ENCODE measurements at regions not wholly inside any gene's neighbourhood (a gene's known extent, or its start where the extent isn't known, plus 50 kb on each side); places are given as distances from the start of the nearest gene placed in this dataset.

DNA sequence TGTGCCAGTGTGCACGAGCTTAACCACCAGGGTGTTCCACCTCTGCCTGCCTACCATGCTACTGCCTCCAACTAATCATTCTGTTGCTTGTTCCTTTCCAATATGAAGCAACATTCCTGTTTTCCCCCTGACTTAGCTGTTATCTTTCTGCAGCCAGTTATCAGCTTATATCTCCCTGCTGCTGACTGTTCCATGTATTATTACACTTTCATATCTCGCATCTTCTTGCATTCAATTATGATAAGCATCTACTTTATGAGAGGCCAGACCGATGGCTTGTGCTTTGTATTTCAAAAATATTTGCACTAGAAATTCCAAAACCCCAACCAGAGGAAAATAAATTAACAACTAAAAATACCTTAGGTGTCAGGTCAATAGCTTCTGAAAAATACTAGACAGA is 394.0 kb upstream of the BRINP1 start:
- no peak overlapping the region for H3K4me2 ChIP-seq
- ChIA-PET POLR2A (no interaction called here), CTCF (no interaction called here)
- H3K4me3 ChIP-seq: no peak overlapping the region
- 2% methylated on average over 3 of the region's 3 CpGs for WGBS (ENCODE audit: missing lambda C conversion rate)
- DNase-seq (ENCODE audit: low read depth in 1 of 2, low spot score in 1 of 2): no peak
- no peaks in the 10 kb centered on the region for H3K9me3 ChIP-seq
- ATAC-seq: no peak
- no peak overlapping the region for H3K27ac ChIP-seq
- TF ChIP-seq POLR2A (IDR thresholded peaks at IDR 0.05; ENCODE audit: low read length): no peak
- no peak for TF ChIP-seq ZSCAN20 (CRISPR knock-in tag; IDR thresholded peaks at IDR 0.05)
- TF ChIP-seq RAD21 (conservative IDR thresholded peaks at IDR 0.05 in 1 of 2, IDR thresholded peaks at IDR 0.05 in 1 of 2): no peak
- no peak for FAIRE-seq
- H3K4me1 ChIP-seq: no peaks in the 10 kb centered on the region

DNA sequence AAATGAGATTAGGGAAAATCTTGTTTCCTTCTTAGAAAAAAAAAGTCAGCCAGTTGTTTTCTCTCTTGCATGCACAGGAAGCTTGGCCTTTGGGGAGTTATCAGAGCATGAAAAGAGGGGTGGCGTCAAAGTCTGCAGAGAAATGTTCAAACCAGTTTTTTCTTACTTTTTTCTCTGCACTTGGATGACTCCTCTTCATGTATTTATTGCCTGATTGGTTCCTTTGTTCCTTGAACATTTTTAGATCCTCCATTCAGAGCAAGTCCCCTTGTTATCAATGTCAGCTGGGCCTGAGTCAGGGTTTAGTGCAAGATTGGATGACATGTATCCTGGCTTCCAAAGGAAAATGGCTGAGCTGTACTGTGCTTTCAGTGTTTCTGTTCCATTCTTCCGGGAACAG is 392.6 kb upstream of the BRINP1 start:
- no peaks in the 10 kb centered on the region for H3K9me3 ChIP-seq
- ChIA-PET CTCF (interaction anchor here (0.7 kb wide), 1 partner anchor 1012 kb away, joined by 3 read pairs; no protein-coding TSS in a partner anchor), POLR2A (no interaction called here)
- FAIRE-seq (no peak), ATAC-seq (no peak), DNase-seq (ENCODE audit: low read depth in 1 of 2, low spot score in 1 of 2) (no peak)
- H3K27ac ChIP-seq: no peak overlapping the region
- H3K4me1 ChIP-seq: no peaks in the 10 kb centered on the region
- H3K4me2 ChIP-seq: no peak overlapping the region
- WGBS (ENCODE audit: missing lambda C conversion rate): 14% methylated on average over 2 of the region's 2 CpGs
- H3K4me3 ChIP-seq: no peak overlapping the region
- TF ChIP-seq MAZ (IDR thresholded peaks at IDR 0.05; ENCODE audit: borderline replicate concordance, low read depth, low read length) (no peak), HOXA7 (CRISPR knock-in tag; IDR thresholded peaks at IDR 0.05) (no peak), ZNF302 (CRISPR knock-in tag; IDR thresholded peaks at IDR 0.05) (no peak), CBX2 (IDR thresholded peaks at IDR 0.05; ENCODE audit: borderline replicate concordance, low read depth) (no peak), TFCP2L1 (CRISPR knock-in tag; IDR thresholded peaks at IDR 0.05) (no peak), POLR2AphosphoS2 (conservative IDR thresholded peaks at IDR 0.05; ENCODE audit: low read length) (no peak), POLR2A (IDR thresholded peaks at IDR 0.05; ENCODE audit: low read length) (no peak), SREBF2 (IDR thresholded peaks at IDR 0.05) (no peak), HOXB13 (CRISPR knock-in tag; IDR thresholded peaks at IDR 0.05; ENCODE audit: low read depth) (no peak), FOSL2 (IDR thresholded peaks at IDR 0.05) (no peak), FOSL2 (CRISPR knock-in tag; IDR thresholded peaks at IDR 0.05) (no peak), RCOR1 (IDR thresholded peaks at IDR 0.05; ENCODE audit: low read depth, low read length) (no peak), MAFK (IDR thresholded peaks at IDR 0.05; ENCODE audit: partially characterized antibody) (no peak), HOXB5 (CRISPR knock-in tag; IDR thresholded peaks at IDR 0.05) (no peak), GATA3 (IDR thresholded peaks at IDR 0.05; ENCODE audit: borderline replicate concordance) (no peak), RAD21 (conservative IDR thresholded peaks at IDR 0.05 in 1 of 2, IDR thresholded peaks at IDR 0.05 in 1 of 2) (no peak), EHF (CRISPR knock-in tag; IDR thresholded peaks at IDR 0.05) (no peak), RARB (CRISPR knock-in tag; IDR thresholded peaks at IDR 0.05) (no peak), BHLHE40 (IDR thresholded peaks at IDR 0.05; ENCODE audit: low read depth, low read length) (no peak), ZSCAN20 (CRISPR knock-in tag; IDR thresholded peaks at IDR 0.05) (no peak)

GRCh38 chr9:119758990-119759389 is 389.8 kb upstream of the BRINP1 start:
- DNase-seq (ENCODE audit: low read depth in 1 of 2, low spot score in 1 of 2) (no peak), ATAC-seq (no peak), FAIRE-seq (no peak)
- ChIA-PET POLR2A (no interaction called here), CTCF (no interaction called here)
- H3K4me2 ChIP-seq: no peak overlapping the region
- no peak overlapping the region for H3K4me3 ChIP-seq
- H3K4me1 ChIP-seq: no peaks in the 10 kb centered on the region
- WGBS (ENCODE audit: missing lambda C conversion rate): 4% methylated on average over 5 of the region's 5 CpGs
- H3K27ac ChIP-seq: no peak overlapping the region
- no peaks in the 10 kb centered on the region for H3K9me3 ChIP-seq
- TF ChIP-seq, protein P1, sequence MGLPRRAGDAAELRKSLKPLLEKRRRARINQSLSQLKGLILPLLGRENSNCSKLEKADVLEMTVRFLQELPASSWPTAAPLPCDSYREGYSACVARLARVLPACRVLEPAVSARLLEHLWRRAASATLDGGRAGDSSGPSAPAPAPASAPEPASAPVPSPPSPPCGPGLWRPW (IDR thresholded peaks at IDR 0.05): no peak
- TF ChIP-seq, protein P2, sequence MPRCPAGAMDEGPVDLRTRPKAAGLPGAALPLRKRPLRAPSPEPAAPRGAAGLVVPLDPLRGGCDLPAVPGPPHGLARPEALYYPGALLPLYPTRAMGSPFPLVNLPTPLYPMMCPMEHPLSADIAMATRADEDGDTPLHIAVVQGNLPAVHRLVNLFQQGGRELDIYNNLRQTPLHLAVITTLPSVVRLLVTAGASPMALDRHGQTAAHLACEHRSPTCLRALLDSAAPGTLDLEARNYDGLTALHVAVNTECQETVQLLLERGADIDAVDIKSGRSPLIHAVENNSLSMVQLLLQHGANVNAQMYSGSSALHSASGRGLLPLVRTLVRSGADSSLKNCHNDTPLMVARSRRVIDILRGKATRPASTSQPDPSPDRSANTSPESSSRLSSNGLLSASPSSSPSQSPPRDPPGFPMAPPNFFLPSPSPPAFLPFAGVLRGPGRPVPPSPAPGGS (IDR thresholded peaks at IDR 0.05): no peak
- no peak for TF ChIP-seq JUNB (IDR thresholded peaks at IDR 0.05)

- CTCF ChIA-PET: no interaction called here
- DNase-seq (ENCODE audit: low read depth in 1 of 2, low spot score in 1 of 2) (no peak), ATAC-seq (no peak), FAIRE-seq (no peak)
- Histone ChIP-seq H3K4me2 (no peak overlapping the region), H3K4me3 (no peak overlapping the region), H3K4me1 (no peaks in the 10 kb centered on the region), H3K9me3 (no peaks in the 10 kb centered on the region), H3K27ac (no peak overlapping the region)
- POLR2A ChIA-PET: no interaction called here
- 3% methylated on average over 3 of the region's 3 CpGs for WGBS (ENCODE audit: missing lambda C conversion rate)
- TF ChIP-seq CHD4 (IDR thresholded peaks at IDR 0.05; ENCODE audit: borderline replicate concordance) (no peak), JUNB (IDR thresholded peaks at IDR 0.05) (no peak), HEYL (CRISPR knock-in tag; IDR thresholded peaks at IDR 0.05) (no peak), SREBF2 (IDR thresholded peaks at IDR 0.05) (no peak), CBX2 (IDR thresholded peaks at IDR 0.05; ENCODE audit: borderline replicate concordance, low read depth) (no peak), PHF8 (IDR thresholded peaks at IDR 0.05; ENCODE audit: borderline replicate concordance, low read depth) (no peak), EP300 (IDR thresholded peaks at IDR 0.05) (no peak), MAZ (IDR thresholded peaks at IDR 0.05; ENCODE audit: borderline replicate concordance, low read depth, low read length) (no peak), TFCP2L1 (CRISPR knock-in tag; IDR thresholded peaks at IDR 0.05) (no peak), POLR2AphosphoS2 (conservative IDR thresholded peaks at IDR 0.05; ENCODE audit: low read length) (no peak), MAX (IDR thresholded peaks at IDR 0.05) (no peak), ZNF302 (CRISPR knock-in tag; IDR thresholded peaks at IDR 0.05) (no peak)
- TF ChIP-seq, protein P3, sequence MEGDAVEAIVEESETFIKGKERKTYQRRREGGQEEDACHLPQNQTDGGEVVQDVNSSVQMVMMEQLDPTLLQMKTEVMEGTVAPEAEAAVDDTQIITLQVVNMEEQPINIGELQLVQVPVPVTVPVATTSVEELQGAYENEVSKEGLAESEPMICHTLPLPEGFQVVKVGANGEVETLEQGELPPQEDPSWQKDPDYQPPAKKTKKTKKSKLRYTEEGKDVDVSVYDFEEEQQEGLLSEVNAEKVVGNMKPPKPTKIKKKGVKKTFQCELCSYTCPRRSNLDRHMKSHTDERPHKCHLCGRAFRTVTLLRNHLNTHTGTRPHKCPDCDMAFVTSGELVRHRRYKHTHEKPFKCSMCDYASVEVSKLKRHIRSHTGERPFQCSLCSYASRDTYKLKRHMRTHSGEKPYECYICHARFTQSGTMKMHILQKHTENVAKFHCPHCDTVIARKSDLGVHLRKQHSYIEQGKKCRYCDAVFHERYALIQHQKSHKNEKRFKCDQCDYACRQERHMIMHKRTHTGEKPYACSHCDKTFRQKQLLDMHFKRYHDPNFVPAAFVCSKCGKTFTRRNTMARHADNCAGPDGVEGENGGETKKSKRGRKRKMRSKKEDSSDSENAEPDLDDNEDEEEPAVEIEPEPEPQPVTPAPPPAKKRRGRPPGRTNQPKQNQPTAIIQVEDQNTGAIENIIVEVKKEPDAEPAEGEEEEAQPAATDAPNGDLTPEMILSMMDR (IDR thresholded peaks at IDR 0.05): no peak
- TF ChIP-seq, protein P4, sequence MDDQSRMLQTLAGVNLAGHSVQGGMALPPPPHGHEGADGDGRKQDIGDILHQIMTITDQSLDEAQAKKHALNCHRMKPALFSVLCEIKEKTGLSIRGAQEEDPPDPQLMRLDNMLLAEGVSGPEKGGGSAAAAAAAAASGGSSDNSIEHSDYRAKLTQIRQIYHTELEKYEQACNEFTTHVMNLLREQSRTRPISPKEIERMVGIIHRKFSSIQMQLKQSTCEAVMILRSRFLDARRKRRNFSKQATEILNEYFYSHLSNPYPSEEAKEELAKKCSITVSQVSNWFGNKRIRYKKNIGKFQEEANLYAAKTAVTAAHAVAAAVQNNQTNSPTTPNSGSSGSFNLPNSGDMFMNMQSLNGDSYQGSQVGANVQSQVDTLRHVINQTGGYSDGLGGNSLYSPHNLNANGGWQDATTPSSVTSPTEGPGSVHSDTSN (IDR thresholded peaks at IDR 0.05): no peak
Measured at GRCh38 chr9:119758241-119758640, 389.0 kb upstream of the BRINP1 start.

Measured in A549 (cell line).